GM21723 (cell line): ENCODE measurements at regions not wholly inside any gene's neighbourhood (a gene's known extent, or its start where the extent isn't known, plus 50 kb on each side); places are given as distances from the start of the nearest gene placed in this dataset.

Experiments
- ATAC-seq: cut with Tn5 transposase; IDR thresholded peaks from one replicate; pipeline ENCODE4 v1.9.1; 2021; ENCODE audit warnings: mild to moderate bottlenecking, moderate library complexity; ENCODE audit not compliant: unreplicated experiment

DNA sequence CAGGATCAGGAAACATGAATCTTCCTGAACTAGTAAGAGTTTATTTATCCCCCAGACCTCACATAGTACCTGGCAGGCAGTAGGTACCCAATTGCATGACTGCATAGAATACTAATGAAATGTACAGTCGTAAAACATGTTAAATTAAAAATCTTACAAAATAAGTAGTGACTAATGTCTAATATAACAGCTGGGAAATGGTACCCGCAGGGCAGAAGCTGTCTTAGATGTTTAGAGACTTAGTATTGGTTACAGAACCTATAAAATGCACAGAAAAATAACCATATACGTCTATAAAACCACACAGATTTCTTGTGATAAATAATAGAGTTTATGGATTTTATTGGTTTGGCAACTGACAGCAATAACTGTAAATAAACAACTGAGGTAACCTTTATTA lies 139.1 kb upstream of the GMDS start:
- no peak for ATAC-seq

DNA sequence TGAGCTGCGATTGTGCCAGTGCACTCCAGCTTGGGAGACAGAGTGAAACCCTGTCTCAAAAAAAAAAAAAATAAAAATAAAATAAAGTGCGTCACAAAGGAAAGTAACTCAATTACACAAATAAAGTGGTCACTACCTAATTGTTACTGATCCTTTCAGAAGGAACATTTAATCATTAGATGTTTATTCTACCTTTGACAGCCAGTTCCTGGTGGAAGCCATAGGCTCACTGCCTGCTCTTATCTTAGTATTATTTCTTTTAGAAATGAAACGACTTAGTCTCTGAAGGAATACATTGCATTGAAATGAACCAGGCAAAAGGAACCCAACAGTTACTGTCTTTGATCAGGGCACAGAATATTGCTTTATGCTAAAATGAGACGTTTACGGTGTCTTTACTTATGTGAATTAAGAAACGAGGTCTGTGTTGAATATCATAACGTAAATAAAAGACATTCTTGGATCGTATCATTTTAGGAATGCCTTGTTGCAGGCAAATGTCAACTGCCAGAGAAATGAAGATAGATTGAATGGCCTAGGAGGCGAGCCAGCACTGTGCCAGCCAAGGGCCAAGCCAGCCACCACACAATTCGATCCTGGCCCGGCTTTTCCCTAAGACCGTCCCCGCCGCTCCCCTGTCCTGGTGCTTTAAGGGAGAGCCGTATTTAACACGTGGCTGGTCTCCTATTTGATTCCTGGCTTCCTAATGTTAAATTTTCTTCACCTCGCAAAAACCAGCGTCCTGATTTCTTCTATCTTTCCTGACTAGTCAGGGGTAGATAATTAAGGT lies 136.7 kb upstream of the GMDS start:
- ATAC-seq = no peak

DNA sequence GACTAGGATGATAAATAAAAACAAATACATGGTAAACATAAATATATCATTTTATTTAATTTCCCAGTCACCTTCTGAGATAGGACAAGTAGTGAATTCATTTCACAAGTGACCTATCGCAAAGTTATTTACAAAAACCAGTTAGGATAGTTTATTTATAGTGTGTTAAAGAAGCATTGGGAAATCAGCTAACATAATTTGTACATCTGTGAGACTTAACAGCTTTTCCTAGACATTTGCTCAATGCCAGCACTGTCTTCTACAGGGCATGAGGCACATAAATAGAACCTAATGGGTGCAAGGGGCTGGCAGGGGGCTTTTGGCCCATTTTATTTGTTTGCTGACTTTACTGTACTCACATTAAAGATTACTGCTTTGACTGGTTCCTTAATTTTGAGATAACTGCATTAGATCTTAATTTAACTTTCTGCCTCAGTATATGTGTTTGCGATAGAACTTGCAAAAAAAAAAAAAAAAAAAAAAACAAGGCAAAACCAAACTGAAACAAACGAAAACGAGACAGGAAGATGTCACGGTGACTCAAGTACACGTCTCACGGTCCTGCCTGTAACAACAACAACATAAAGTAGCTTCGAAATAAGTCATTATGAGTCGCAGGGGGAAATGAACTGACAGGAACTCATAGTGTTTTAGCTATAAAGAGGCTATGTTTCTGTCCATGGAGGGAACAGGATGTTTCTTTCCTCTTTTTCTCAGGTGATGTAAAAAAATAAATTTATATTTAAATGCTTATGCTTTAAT lies 133.7 kb upstream of the GMDS start:
- no peak for ATAC-seq

GRCh38 chr6:2378046-2378657 lies 132.7 kb upstream of the GMDS start:
- no peak for ATAC-seq

- no peak for ATAC-seq
Observed at GRCh38 chr6:2376429-2377355, 131.3 kb upstream of the GMDS start.

- ATAC-seq = no peak
Observed at GRCh38 chr6:2375443-2375842, 130.0 kb upstream of the GMDS start.

- no peak for ATAC-seq
Observed at GRCh38 chr6:2369606-2370005, 124.2 kb upstream of the GMDS start.

DNA sequence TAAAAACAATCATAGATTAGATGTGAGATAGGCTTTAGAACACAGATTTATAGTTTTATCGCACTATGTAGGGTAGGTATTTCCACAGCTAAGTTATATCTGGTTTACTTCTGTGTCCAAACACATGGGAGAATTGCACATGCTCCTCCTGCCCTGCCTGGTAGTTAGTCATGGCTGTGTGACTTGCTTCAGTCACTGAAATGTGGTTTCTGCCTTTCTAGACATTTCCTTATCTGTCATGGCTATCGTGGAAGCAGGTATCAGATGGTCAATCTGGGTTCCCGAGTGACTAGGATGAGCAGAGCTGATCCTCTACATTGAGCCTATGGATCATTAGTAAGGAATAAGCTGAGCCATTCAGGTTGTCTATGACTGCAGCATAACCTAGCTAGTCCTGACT lies 117.8 kb upstream of the GMDS start:
- no peak for ATAC-seq

- no peak for ATAC-seq
Observed at GRCh38 chr6:2361195-2361594, 115.8 kb upstream of the GMDS start.

DNA sequence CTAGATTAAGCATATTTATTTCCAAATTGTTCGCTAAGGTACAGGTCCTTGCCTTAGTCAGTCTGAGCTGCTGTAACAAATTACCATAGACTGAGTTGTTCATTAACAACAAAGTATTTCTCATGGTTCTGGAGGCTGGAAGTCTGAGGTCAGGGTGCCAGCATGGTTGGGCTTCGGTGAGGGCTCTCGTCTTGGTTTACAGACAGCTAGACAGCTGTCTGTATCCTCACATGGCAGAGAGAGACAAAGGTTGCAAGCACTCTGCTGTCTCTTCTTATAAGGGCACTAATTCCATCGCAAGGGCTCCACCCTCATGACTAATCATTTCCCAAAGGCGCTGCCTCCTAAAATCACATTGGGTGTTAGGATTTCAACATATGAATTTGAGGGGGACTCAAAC lies 115.3 kb upstream of the GMDS start:
- ATAC-seq = no peak

DNA sequence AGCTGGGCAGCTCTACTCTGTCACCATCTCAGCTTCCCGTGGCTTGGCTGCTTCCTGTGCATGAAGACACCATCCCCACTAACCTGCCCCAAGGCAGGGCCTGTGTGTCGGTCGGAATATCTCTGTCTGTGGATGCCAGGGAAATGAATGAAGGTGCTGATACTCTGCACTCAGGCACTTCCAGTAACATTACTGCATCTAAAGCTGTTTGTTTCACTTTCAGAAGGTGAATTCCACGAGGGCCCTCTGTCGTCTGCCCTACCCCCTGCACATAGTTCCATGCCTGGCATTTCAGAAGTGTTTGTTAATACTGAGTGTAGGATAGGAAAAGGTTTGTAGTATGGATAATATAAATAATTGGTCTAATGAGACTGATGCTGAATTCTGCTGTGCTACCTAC lies 114.7 kb upstream of the GMDS start:
- no peak for ATAC-seq

- ATAC-seq = no peak
Observed at GRCh38 chr6:2355150-2355549, 109.7 kb upstream of the GMDS start.

GRCh38 chr6:2354138-2354491 lies 108.7 kb upstream of the GMDS start:
- ATAC-seq = no peak

DNA sequence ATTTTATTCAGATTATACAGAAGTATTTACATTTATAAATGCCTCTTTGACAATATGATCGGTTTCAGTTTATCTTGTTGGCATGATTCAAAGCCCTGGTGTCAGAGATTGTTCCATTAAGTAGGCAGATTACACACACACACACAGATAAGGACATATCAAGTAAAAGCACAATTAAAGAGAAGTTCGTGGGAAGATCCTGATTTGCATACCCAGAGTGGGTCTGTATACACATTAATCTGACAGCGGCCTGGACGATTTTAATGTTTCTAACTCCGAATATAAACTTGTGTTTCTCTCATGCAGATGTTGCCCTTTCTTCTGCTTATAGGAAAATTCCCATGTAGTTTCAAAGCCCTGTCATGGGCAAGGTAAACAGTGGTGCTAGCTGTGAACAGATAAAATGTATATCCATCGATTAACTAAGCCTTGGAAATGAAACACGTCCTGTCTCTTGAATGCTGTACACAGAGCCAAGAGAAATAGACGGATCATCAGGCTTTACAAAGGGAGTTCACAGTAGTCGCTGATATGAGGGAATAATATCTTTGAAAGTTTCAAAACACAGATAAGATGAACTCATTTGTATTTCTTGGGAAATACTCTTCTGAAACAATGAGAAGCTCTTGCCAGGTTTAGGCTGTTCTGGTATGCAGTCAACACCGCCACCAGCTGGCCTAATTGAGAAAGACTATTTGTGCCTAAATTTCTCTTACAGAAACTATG lies 108.2 kb upstream of the GMDS start:
- ATAC-seq = no peak

GRCh38 chr6:2351807-2352431 lies 106.5 kb upstream of the GMDS start:
- no peak for ATAC-seq

GRCh38 chr6:2351090-2351489 lies 105.7 kb upstream of the GMDS start:
- ATAC-seq = no peak

- ATAC-seq = no peak
Observed at GRCh38 chr6:2346078-2346477, 100.7 kb upstream of the GMDS start.

DNA sequence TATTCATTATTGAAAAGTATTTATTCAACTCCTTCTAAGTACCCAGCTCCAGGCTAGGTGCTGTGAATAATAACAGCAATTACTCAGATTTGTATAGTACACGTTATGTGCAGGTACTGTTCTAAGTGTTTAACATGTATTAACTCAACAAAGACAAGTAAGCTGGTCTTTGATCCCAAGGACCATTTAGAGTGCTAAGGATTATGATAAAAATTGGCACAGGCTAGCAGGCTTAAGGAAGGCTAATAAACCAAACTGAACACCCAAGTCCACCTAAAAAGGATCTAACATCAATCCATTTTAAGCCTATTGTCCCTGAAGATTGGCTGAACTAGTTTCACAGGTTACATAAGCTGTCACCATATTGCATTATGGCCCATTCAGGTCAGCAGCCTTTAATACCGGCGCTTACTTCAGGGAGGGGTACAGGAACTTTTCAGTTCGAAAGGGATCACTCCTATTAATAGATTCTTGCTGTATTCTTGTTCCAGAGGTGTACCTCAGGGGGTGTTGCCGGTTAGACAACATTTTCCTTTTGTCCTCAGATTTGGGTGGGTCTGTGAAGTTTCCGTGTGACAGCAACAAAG lies 99.0 kb upstream of the GMDS start:
- ATAC-seq = no peak

DNA sequence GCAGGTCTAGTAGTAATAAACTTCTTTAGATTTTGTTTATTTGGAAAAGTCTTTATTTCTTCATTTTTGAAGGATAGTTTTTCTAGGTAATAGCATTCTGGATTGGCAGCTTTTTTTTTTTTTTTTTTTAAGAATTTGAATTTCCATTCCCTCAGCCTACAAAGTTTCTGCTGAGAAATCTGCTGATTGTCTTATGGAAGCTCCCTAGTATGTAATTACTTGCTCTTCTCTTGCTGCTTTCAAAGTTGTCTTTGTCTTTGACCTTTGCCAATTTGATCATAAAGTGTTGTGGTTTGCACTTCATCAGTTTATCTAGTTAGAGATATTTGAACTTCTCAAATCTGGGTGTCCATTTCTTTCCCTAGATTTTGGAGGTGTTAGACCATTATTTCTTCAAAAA lies 82.2 kb upstream of the GMDS start:
- ATAC-seq = no peak
